IMR-90 (cell line): ENCODE measurements at regions not wholly inside any gene's neighbourhood (a gene's known extent, or its start where the extent isn't known, plus 50 kb on each side); places are given as distances from the start of the nearest gene placed in this dataset.

Experiments
- ATAC-seq: fragments of 200-7000 bp; cut with Tn5 transposase; 2 replicates; pipeline ENCODE4 v1.9.1; 2020; ENCODE audit warnings: low read depth, mild to moderate bottlenecking, moderate library complexity
- BruUV-seq: library from RNA; stranded (reverse); fragments of 400-500 nt; replicated peaks from 2 replicates; lab custom pipeline; 2021; lab: Mats Ljungman, UMichigan
- CTCF ChIA-PET: fragments of 300-600 bp; formaldehyde crosslinking; extraction: SDS; loops from one replicate; lab custom pipeline; 2021; ENCODE audit warnings: antibody characterized with exemption; lab: Yijun Ruan, JAX
- POLR2A ChIA-PET: fragments of 300-600 bp; sonication (Branson Sonifier 250); formaldehyde crosslinking; loops from one replicate; lab custom pipeline; 2022; ENCODE audit warnings: antibody characterized with exemption; ENCODE audit not compliant: unreplicated experiment; lab: Charles Lee
- DNase-seq: peaks from one replicate; pipeline ENCODE4 v3.0.0; 2013
- H2AFZ ChIP-seq: replicated peaks from 2 replicates; pipeline ENCODE3; 2013; ENCODE audit warnings: low read length, mild to moderate bottlenecking; ENCODE audit not compliant: poor library complexity
- H2AK5ac ChIP-seq: 2 replicates; pipeline ENCODE4 v1.6.1; 2013; ENCODE audit warnings: low read depth, low read length, inconsistent platforms
- H2AK9ac ChIP-seq: replicated peaks from 2 replicates; pipeline ENCODE3; 2013; ENCODE audit warnings: mild to moderate bottlenecking, low read depth, low read length, moderate library complexity; ENCODE audit not compliant: poor library complexity
- H2BK120ac ChIP-seq: 2 replicates; pipeline ENCODE4 v1.6.1; 2013; ENCODE audit warnings: low read depth, low read length, inconsistent platforms
- H2BK15ac ChIP-seq: 3 replicates; pipeline ENCODE4 v1.6.1; 2013; ENCODE audit warnings: low read depth, low read length, inconsistent platforms
- H2BK20ac ChIP-seq: 2 replicates; pipeline ENCODE4 v1.6.1; 2013; ENCODE audit warnings: low read depth, mild to moderate bottlenecking, inconsistent platforms, low read length, moderate library complexity
- H2BK5ac ChIP-seq: 2 replicates; pipeline ENCODE4 v1.6.1; 2013; ENCODE audit warnings: mild to moderate bottlenecking, low read depth, low read length, inconsistent platforms; ENCODE audit not compliant: poor library complexity, severe bottlenecking
- H3K14ac ChIP-seq: replicated peaks from 2 replicates; pipeline ENCODE4 v1.6.1; 2013; ENCODE audit warnings: low read depth, low read length, inconsistent platforms
- H3K18ac ChIP-seq: 2 replicates; pipeline ENCODE4 v1.6.1; 2013; ENCODE audit warnings: low read depth, low read length, control low read depth
- H3K23ac ChIP-seq: 2 replicates; pipeline ENCODE4 v1.6.1; 2013; ENCODE audit warnings: low read depth, low read length, inconsistent platforms
- H3K27ac ChIP-seq: 2 replicates; pipeline ENCODE4 v1.5.1; 2013; ENCODE audit warnings: mild to moderate bottlenecking, control low read depth, low read length; ENCODE audit not compliant: insufficient read depth
- H3K27me3 ChIP-seq: 2 replicates; pipeline ENCODE4 v1.6.1; 2013; ENCODE audit warnings: low read length; ENCODE audit not compliant: control insufficient read depth, insufficient read depth
- H3K36me3 ChIP-seq: 2 replicates; pipeline ENCODE4 v1.6.1; 2013; ENCODE audit warnings: low read length, mixed read lengths; ENCODE audit not compliant: control insufficient read depth, insufficient read depth
- H3K4ac ChIP-seq: 2 replicates; pipeline ENCODE4 v1.6.1; 2013; ENCODE audit warnings: low read depth, low read length, inconsistent platforms
- H3K4me1 ChIP-seq: 2 replicates; pipeline ENCODE4 v1.6.1; 2013; ENCODE audit warnings: low read length, mixed read lengths; ENCODE audit not compliant: control insufficient read depth, insufficient read depth
- H3K4me2 ChIP-seq: 2 replicates; pipeline ENCODE4 v1.6.1; 2013; ENCODE audit warnings: low read depth, mild to moderate bottlenecking, control low read depth, low read length, moderate library complexity
- H3K4me3 ChIP-seq: 2 replicates; pipeline ENCODE4 v1.5.1; 2013; ENCODE audit warnings: low read depth, mild to moderate bottlenecking, control low read depth, low read length, moderate library complexity; ENCODE audit not compliant: insufficient read depth
- H3K56ac ChIP-seq: 2 replicates; pipeline ENCODE4 v1.6.1; 2013; ENCODE audit warnings: low read length, inconsistent platforms; ENCODE audit not compliant: insufficient read depth; ENCODE audit errors: extremely low read depth
- H3K79me1 ChIP-seq, 2 experiments: 2 replicates each; pipeline ENCODE4 v1.6.1; 2013; ENCODE audit warnings: low read length in 2 of 2, inconsistent platforms in 1 of 2, low read depth in 1 of 2
- H3K9ac ChIP-seq: 2 replicates; pipeline ENCODE4 v1.6.1; 2013; ENCODE audit warnings: low read depth, low read length, control low read depth
- H3K9me1 ChIP-seq: 2 replicates; pipeline ENCODE4 v1.6.1; 2013; ENCODE audit warnings: low read length, inconsistent platforms; ENCODE audit not compliant: insufficient read depth
- H3K9me3 ChIP-seq: 2 replicates; pipeline ENCODE4 v1.6.1; 2013; ENCODE audit warnings: low read length; ENCODE audit not compliant: control insufficient read depth, insufficient read depth
- H4K20me1 ChIP-seq: 2 replicates; pipeline ENCODE4 v1.6.1; 2013; ENCODE audit warnings: low read length, inconsistent platforms; ENCODE audit not compliant: insufficient read depth
- H4K5ac ChIP-seq: 2 replicates; pipeline ENCODE4 v1.6.1; 2013; ENCODE audit warnings: mild to moderate bottlenecking, low read depth, low read length, control low read depth
- H4K8ac ChIP-seq, 2 experiments: 2 replicates each; pipeline ENCODE4 v1.6.1; 2013; ENCODE audit warnings: low read depth in 2 of 2, low read length in 2 of 2, control low read depth in 1 of 2, inconsistent platforms in 1 of 2
- H4K91ac ChIP-seq: 2 replicates; pipeline ENCODE4 v1.6.1; 2013; ENCODE audit warnings: low read depth, low read length, inconsistent platforms; ENCODE audit not compliant: insufficient read depth
- BHLHE40 ChIP-seq: fragments of 150-350 bp; IDR thresholded peaks from 2 replicates; pipeline ENCODE4 v1.6.1; 2016; ENCODE audit warnings: mild to moderate bottlenecking, low read depth, low read length
- CEBPB ChIP-seq: IDR thresholded peaks from 2 replicates; pipeline ENCODE4 v1.6.1; 2012; ENCODE audit warnings: low read depth, low read length, improper control_type of control experiment
- CHD1 ChIP-seq: IDR thresholded peaks from 2 replicates; pipeline ENCODE4 v1.6.1; 2012; ENCODE audit warnings: low read depth, low read length, improper control_type of control experiment
- MAFK ChIP-seq: IDR thresholded peaks from 2 replicates; pipeline ENCODE4 v1.6.1; 2012; ENCODE audit warnings: low read depth, low read length, improper control_type of control experiment
- MAZ ChIP-seq: IDR thresholded peaks from 2 replicates; pipeline ENCODE4 v1.6.1; 2012; ENCODE audit warnings: low read depth, mild to moderate bottlenecking, low read length, improper control_type of control experiment, moderate library complexity, borderline replicate concordance
- MXI1 ChIP-seq: IDR thresholded peaks from 2 replicates; pipeline ENCODE4 v1.6.1; 2012; ENCODE audit warnings: low read depth, mild to moderate bottlenecking, low read length, moderate library complexity, borderline replicate concordance
- NFE2L2 ChIP-seq: fragments of 150-350 bp; IDR thresholded peaks from 2 replicates; pipeline ENCODE4 v1.6.1; 2016; ENCODE audit warnings: low read depth, mild to moderate bottlenecking, low read length
- RCOR1 ChIP-seq: IDR thresholded peaks from 2 replicates; pipeline ENCODE4 v1.6.1; 2012; ENCODE audit warnings: mild to moderate bottlenecking, low read length, improper control_type of control experiment; ENCODE audit not compliant: insufficient replicate concordance
- RFX5 ChIP-seq: IDR thresholded peaks from 2 replicates; pipeline ENCODE4 v1.8.0; 2012; ENCODE audit warnings: low read depth, mild to moderate bottlenecking, low read length, moderate library complexity
- SMC3 ChIP-seq: fragments of 150-350 bp; IDR thresholded peaks from 2 replicates; pipeline ENCODE4 v1.6.1; 2016; ENCODE audit warnings: low read depth, mild to moderate bottlenecking, antibody characterized with exemption, low read length, moderate library complexity
- dilution Hi-C: fragments of 300-500 bp; cut with HindIII; formaldehyde crosslinking; loops from one replicate; pipeline ENCODE4 v1.14.3; 2018; ENCODE audit warnings: low sequenced_read_pairs; ENCODE audit not compliant: unreplicated experiment
- in situ Hi-C: fragments of 300-500 bp; cut with MboI; formaldehyde crosslinking; loops from 3 replicates; pipeline ENCODE4 v1.14.3; 2019; ENCODE audit warnings: low sequenced_read_pairs, inconsistent platforms, mixed read lengths
- intact Hi-C: fragments of 100-400 bp; cut with micrococcal nuclease; formaldehyde crosslinking; loops from 2 replicates; pipeline ENCODE4 v1.10.0; 2022
- TF ChIP-seq, protein P1 (sequence below): fragments of 150-350 bp; IDR thresholded peaks from 2 replicates; pipeline ENCODE4 v1.6.1; 2016; ENCODE audit warnings: low read depth, mild to moderate bottlenecking, low read length, moderate library complexity, borderline replicate concordance
- TF ChIP-seq, protein P2 (sequence below): fragments of 150-350 bp; IDR thresholded peaks from 2 replicates; pipeline ENCODE4 v1.6.1; 2017; ENCODE audit warnings: mild to moderate bottlenecking, antibody characterized with exemption, low read length, low read depth
- TF ChIP-seq, protein P3 (sequence below): conservative IDR thresholded peaks from 2 replicates; pipeline ENCODE4 v1.5.1; 2012; ENCODE audit warnings: mild to moderate bottlenecking, low read depth, low read length, improper control_type of control experiment

DNA sequence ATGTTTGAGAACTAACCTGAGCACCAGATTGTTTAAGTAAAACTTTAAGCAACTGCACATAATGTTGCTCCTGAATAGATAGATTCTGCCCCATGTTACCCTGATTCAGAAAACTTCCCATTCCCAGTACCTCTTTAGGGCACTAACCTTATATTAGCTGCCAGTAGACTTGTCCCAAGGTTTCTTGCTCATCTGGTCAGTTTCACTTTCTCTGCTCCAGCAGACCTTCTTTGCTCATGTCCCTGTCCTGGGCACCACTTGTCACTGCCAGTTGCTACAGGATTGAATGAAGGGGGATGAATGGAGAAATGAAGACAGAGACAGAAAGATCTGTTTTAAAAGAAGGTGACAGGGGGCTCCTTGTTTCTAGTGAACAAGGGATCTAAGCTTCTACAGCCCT is 65.2 kb upstream of the UGT2B10 start:
- BruUV-seq: no TSS peak
- no peak overlapping the region for H2BK15ac ChIP-seq
- POLR2A ChIA-PET: no interaction called here

More for the DNA sequence above, 65.2 kb upstream of the UGT2B10 start:
- Histone ChIP-seq H4K8ac (no peak overlapping the region), H3K9ac (no peak overlapping the region), H3K14ac (no peak overlapping the region), H2BK20ac (no peak overlapping the region), H2BK5ac (no peak overlapping the region), H3K9me3 (no peaks in the 10 kb centered on the region), H2AFZ (no peak overlapping the region), H3K9me1 (no peaks in the 10 kb centered on the region), H4K20me1 (no peaks in the 10 kb centered on the region), H3K4me2 (no peak overlapping the region), H3K79me1 (no peaks in the 10 kb centered on the region), H3K36me3 (no peaks in the 10 kb centered on the region), H3K4ac (no peak overlapping the region), H3K23ac (no peak overlapping the region), H3K18ac (no peak overlapping the region), H3K27me3 (no peaks in the 10 kb centered on the region), H2AK9ac (no peak overlapping the region), H3K4me3 (no peak overlapping the region), H2BK120ac (no peak overlapping the region), H4K5ac (no peak overlapping the region), H2AK5ac (no peak overlapping the region), H4K91ac (no peak overlapping the region), H3K4me1 (no peaks in the 10 kb centered on the region), H3K27ac (no peak overlapping the region), H3K56ac (no peak overlapping the region)
- no peak for ATAC-seq
- intact Hi-C loops: no loop called here
- CTCF ChIA-PET: no interaction called here
- in situ Hi-C loops: no loop called here
- dilution Hi-C loops: no loop called here
- TF ChIP-seq CEBPB (no peak), CHD1 (no peak), MXI1 (no peak), MAZ (no peak), NFE2L2 (no peak), BHLHE40 (no peak), RFX5 (no peak), MAFK (no peak), RCOR1 (no peak), SMC3 (no peak)
- TF ChIP-seq, protein P1, sequence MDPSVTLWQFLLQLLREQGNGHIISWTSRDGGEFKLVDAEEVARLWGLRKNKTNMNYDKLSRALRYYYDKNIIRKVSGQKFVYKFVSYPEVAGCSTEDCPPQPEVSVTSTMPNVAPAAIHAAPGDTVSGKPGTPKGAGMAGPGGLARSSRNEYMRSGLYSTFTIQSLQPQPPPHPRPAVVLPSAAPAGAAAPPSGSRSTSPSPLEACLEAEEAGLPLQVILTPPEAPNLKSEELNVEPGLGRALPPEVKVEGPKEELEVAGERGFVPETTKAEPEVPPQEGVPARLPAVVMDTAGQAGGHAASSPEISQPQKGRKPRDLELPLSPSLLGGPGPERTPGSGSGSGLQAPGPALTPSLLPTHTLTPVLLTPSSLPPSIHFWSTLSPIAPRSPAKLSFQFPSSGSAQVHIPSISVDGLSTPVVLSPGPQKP: no peak
- TF ChIP-seq, protein P2, sequence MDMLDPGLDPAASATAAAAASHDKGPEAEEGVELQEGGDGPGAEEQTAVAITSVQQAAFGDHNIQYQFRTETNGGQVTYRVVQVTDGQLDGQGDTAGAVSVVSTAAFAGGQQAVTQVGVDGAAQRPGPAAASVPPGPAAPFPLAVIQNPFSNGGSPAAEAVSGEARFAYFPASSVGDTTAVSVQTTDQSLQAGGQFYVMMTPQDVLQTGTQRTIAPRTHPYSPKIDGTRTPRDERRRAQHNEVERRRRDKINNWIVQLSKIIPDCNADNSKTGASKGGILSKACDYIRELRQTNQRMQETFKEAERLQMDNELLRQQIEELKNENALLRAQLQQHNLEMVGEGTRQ: no peak
- TF ChIP-seq, protein P3, sequence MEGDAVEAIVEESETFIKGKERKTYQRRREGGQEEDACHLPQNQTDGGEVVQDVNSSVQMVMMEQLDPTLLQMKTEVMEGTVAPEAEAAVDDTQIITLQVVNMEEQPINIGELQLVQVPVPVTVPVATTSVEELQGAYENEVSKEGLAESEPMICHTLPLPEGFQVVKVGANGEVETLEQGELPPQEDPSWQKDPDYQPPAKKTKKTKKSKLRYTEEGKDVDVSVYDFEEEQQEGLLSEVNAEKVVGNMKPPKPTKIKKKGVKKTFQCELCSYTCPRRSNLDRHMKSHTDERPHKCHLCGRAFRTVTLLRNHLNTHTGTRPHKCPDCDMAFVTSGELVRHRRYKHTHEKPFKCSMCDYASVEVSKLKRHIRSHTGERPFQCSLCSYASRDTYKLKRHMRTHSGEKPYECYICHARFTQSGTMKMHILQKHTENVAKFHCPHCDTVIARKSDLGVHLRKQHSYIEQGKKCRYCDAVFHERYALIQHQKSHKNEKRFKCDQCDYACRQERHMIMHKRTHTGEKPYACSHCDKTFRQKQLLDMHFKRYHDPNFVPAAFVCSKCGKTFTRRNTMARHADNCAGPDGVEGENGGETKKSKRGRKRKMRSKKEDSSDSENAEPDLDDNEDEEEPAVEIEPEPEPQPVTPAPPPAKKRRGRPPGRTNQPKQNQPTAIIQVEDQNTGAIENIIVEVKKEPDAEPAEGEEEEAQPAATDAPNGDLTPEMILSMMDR: no peak
- DNase-seq: no peak
